ENCODE measurements at regions not wholly inside any gene's neighbourhood (a gene's known extent, or its start where the extent isn't known, plus 50 kb on each side); places are given as distances from the start of the nearest gene placed in this dataset.

DNA sequence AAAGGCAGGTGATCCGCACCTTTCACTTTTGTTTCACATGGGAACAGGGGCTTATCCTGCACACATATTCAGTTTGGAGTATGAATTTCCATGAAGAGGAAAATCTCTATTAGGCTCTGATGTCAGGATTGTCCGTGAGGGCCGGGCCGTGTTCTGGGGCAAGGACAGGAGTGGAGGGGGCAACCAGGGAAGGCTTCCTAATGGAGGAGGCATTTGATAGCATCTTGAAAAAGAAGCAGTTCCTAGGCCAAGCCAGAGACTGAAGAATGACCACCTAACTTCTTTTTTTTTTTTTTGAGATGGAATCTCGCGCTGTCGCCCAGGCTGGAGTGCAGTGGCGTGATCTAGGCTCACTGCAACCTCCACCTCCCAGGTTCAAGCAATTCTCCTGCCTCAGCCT is 174.2 kb downstream of the SEC14L1 start:
- TF ChIP-seq SPI1 (IDR thresholded peaks at IDR 0.05; ENCODE audit: low read depth, low read length): no peak
- no peak for TF ChIP-seq POLR2A (IDR thresholded peaks at IDR 0.05; ENCODE audit: low read depth, low read length)
- TF ChIP-seq POLR2AphosphoS5 (IDR thresholded peaks at IDR 0.05; ENCODE audit: low read depth, low read length): no peak
